ENCODE measurements at regions not wholly inside any gene's neighbourhood (a gene's known extent, or its start where the extent isn't known, plus 50 kb on each side); places are given as distances from the start of the nearest gene placed in this dataset.

DNA sequence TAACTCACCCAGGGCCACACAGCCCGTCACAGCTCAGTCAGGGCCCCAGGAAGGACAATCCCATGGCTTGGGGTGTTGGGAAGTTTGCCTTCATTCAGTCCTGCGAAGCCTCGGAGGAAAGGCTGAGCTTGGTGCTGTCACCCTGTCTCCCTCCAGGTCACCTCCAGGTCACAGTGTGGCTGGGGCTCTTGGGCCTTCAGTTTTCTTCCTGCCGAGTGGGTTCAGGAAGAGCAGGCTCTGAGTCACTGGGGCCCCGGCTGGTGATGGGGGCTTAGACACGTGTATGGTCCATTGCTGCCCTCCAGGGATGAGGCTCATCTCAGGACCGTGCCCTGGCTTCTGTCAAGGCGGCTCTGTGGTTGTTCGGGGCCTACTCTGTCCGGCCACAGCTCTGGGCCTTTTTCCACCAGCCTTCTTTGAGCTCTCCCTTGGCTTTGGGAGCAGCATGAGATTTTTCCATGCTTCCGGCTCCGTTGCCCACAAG is 118.6 kb downstream of the INHBB start:
- Histone ChIP-seq H3K4me3 (no peak overlapping the region), H3K27ac (no peak overlapping the region), H3K9me3 (peaks cover 0 to 1% (median 0%) of the 10 kb centered on the region in 3 donors), H3K36me3 (no peaks in the 10 kb centered on the region), H3K4me1 (peaks cover 0 to 31% (median 5%) of the 10 kb centered on the region in 3 donors), H3K27me3 (peaks cover 0 to 68% (median 0%) of the 10 kb centered on the region in 4 donors)
- no peak for TF ChIP-seq POLR2A (IDR thresholded peaks at IDR 0.05)
- TF ChIP-seq, protein P1, sequence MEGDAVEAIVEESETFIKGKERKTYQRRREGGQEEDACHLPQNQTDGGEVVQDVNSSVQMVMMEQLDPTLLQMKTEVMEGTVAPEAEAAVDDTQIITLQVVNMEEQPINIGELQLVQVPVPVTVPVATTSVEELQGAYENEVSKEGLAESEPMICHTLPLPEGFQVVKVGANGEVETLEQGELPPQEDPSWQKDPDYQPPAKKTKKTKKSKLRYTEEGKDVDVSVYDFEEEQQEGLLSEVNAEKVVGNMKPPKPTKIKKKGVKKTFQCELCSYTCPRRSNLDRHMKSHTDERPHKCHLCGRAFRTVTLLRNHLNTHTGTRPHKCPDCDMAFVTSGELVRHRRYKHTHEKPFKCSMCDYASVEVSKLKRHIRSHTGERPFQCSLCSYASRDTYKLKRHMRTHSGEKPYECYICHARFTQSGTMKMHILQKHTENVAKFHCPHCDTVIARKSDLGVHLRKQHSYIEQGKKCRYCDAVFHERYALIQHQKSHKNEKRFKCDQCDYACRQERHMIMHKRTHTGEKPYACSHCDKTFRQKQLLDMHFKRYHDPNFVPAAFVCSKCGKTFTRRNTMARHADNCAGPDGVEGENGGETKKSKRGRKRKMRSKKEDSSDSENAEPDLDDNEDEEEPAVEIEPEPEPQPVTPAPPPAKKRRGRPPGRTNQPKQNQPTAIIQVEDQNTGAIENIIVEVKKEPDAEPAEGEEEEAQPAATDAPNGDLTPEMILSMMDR (IDR thresholded peaks at IDR 0.05), result no peak
- intact Hi-C loops (cut with DNase I), result no loop called here
- 72 to 76% methylated on average over 4 to 5 of the region's 12 CpGs for WGBS, 2 donors
- no peak for DNase-seq

DNA sequence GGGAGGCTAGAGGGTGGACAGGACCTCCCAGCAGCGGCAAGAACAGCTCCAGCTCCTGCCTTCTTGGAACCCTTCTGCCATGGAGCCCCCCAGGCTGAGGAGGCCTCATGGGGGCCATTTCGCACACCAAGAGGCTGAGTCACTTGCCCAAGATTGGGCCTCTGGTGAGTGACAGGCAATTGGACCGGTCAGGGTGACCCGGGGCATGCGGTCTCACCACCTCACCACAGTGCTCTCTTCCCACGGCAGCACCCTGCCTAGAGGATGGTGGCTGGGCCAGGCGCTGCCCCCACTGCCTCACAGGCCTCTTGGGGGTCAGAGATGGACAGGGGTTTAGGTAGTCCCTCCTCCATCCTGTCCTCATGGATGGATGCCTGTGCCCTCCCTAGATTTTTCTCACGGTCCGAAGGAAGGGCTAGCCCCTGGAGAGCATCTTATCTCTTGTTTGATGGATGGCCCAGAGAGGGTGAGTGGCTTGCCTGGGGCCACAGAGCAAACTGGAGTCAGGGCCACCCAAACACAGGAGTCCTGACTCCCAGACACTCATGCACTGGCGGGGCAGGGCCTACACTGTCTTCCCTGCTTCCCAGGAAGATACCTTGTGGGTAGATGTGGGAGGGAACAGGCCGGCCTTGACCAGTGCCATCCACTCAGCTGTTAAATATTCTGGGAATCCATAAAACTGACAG is 119.2 kb downstream of the INHBB start:
- Histone ChIP-seq H3K9me3 (no peaks in the 10 kb centered on the region), H3K36me3 (no peaks in the 10 kb centered on the region), H3K27me3 (peaks cover 0 to 73% (median 0%) of the 10 kb centered on the region in 4 donors), H3K4me3 (no peak overlapping the region), H3K4me1 (peaks cover 0 to 38% (median 12%) of the 10 kb centered on the region in 3 donors), H3K27ac (no peak overlapping the region)
- 84 to 88% methylated on average over 2 to 4 of the region's 11 CpGs for WGBS, 2 donors
- intact Hi-C loops (cut with DNase I), result no loop called here
- DNase-seq, result no peak
- no peak for TF ChIP-seq POLR2A (IDR thresholded peaks at IDR 0.05)
- TF ChIP-seq, protein P1 (IDR thresholded peaks at IDR 0.05), result no peak

DNA sequence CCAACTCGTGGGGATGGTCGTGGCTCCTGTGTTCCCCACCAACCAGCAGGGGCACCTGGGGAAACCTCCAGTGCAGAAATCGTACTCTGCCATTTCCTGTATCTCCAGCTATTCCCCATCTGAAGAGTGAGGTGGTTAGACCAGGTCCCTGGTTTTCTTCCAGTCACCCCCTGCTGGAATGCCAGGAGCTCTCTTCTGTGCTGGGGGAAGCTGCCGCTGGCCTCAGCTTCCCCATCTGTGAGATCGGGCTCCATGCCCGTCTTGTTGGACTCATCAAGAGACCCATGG is 119.7 kb downstream of the INHBB start:
- DNase-seq, result no peak
- Histone ChIP-seq H3K4me3 (no peak overlapping the region), H3K36me3 (no peaks in the 10 kb centered on the region), H3K27ac (no peak overlapping the region), H3K9me3 (no peaks in the 10 kb centered on the region), H3K27me3 (peaks cover 0 to 76% (median 0%) of the 10 kb centered on the region in 4 donors), H3K4me1 (peaks cover 0 to 42% (median 17%) of the 10 kb centered on the region in 3 donors)
- WGBS, 2 donors, result 80% methylated on average over 1 of the region's 6 CpGs; no CpG with 5 or more reads in 1 of the 2 donors
- TF ChIP-seq, protein P1 (IDR thresholded peaks at IDR 0.05), result no peak
- no peak for TF ChIP-seq POLR2A (IDR thresholded peaks at IDR 0.05)
- intact Hi-C loops (cut with DNase I), result no loop called here

DNA sequence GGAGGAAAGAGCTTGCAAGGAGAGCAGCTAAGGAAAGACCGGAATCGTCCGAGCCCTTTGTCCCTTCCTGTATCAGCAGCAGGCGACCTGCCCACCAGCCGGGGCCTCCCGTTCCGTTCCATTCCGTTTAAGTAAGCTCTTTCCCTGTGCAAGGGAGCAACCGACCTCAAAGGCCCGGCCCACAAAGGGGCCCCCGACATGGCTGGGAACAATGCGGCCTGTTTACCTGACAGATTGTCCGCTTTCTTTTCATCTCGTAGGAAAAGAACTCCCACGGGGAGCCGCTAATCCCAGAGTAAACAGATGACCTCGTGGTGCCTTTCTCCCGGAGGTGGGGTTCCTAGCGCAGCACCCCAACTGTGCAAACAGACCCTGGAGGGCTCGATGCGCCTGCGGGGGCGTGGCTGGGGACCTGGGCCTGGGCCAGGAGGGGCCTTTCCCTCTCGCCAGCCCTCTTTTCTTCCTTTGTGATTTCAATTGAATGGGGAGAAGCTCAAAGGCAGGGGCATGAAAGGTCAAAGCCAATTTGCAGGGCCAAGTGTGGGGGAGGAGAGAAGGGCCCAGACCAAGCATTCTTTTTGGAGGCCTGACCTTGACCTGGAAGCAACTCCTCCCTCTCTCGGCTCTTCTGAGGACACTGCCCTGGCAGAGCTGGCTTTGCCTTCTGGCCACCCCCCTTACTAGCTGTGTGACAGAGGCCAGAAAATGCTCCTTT is 120.2 kb downstream of the INHBB start:
- no peak for DNase-seq
- H3K36me3 ChIP-seq, result no peaks in the 10 kb centered on the region
- H3K4me1 ChIP-seq, result peaks cover 0 to 47% (median 22%) of the 10 kb centered on the region in 3 donors
- no peak overlapping the region for H3K27ac ChIP-seq
- WGBS, 2 donors, result 53 to 59% methylated on average over 6 to 9 of the region's 25 CpGs
- no peaks in the 10 kb centered on the region for H3K9me3 ChIP-seq
- TF ChIP-seq, protein P1 (IDR thresholded peaks at IDR 0.05), result no peak
- TF ChIP-seq POLR2A (IDR thresholded peaks at IDR 0.05), result no peak
- peaks cover 0 to 76% (median 0%) of the 10 kb centered on the region in 4 donors for H3K27me3 ChIP-seq
- intact Hi-C loops (cut with DNase I), result no loop called here
- no peak overlapping the region for H3K4me3 ChIP-seq

DNA sequence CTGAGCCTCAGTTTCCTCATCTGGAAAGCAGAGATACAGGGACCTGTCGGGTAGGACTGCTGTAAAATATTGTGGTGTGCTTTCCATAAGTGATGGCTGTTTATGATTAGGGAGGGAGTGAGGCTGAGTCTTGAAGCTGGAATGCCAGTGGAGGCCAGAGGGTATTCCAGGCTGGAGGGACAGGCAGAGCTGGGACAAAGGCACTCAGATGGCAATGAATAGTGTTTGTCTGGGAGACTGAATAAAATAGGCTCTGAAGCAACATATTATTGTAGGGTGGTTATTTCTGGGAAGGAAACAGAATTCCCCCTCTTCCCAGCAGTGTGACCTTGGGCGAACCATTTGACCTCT is 120.7 kb downstream of the INHBB start:
- H3K27me3 ChIP-seq, result peaks cover 0 to 81% (median 0%) of the 10 kb centered on the region in 4 donors
- WGBS, 2 donors, result 78 to 90% methylated on average over 1 to 2 of the region's 2 CpGs
- no peak overlapping the region for H3K27ac ChIP-seq
- TF ChIP-seq, protein P1 (IDR thresholded peaks at IDR 0.05), result no peak
- H3K4me3 ChIP-seq, result no peak overlapping the region
- no peaks in the 10 kb centered on the region for H3K36me3 ChIP-seq
- intact Hi-C loops (cut with DNase I), result no loop called here
- no peak for DNase-seq
- H3K9me3 ChIP-seq, result no peaks in the 10 kb centered on the region
- H3K4me1 ChIP-seq, result peaks cover 0 to 49% (median 23%) of the 10 kb centered on the region in 3 donors

All from esophagus squamous epithelium (tissue), 5 donors.